Esophagus (tissue), 2 donors: ENCODE measurements at regions not wholly inside any gene's neighbourhood (a gene's known extent, or its start where the extent isn't known, plus 50 kb on each side); places are given as distances from the start of the nearest gene placed in this dataset.
"Not testable (repeated sequence)": the region's sequence is repeated elsewhere in the genome, so short reads cannot be mapped to it uniquely, and the experiment has no call there.

ENCODE experiments used
- H3K27ac ChIP-seq, 2 donors: one replicate each; pipeline ENCODE4 v1.5.1; 2013; ENCODE audit warnings: low read depth in 2 of 2, mild to moderate bottlenecking in 2 of 2, inconsistent platforms in 1 of 2, low read length in 1 of 2, moderate library complexity in 1 of 2
- H3K27me3 ChIP-seq, 2 donors: one replicate each; pipeline ENCODE4 v1.6.1; 2013; ENCODE audit warnings: low read length in 2 of 2, control low read depth in 1 of 2, mild to moderate bottlenecking in 1 of 2; ENCODE audit not compliant: insufficient read depth in 2 of 2, control insufficient read depth in 1 of 2
- H3K36me3 ChIP-seq, 2 donors: one replicate each; pipeline ENCODE4 v1.6.1; 2013; ENCODE audit warnings: low read length in 1 of 2; ENCODE audit not compliant: control insufficient read depth in 2 of 2, insufficient read depth in 2 of 2
- H3K4me1 ChIP-seq, 2 donors: one replicate each; pipeline ENCODE4 v1.6.1; 2013; ENCODE audit warnings: low read length in 1 of 2; ENCODE audit not compliant: control insufficient read depth in 2 of 2, insufficient read depth in 2 of 2
- H3K4me3 ChIP-seq, 2 donors: one replicate each; pipeline ENCODE4 v1.5.1; 2013; ENCODE audit warnings: low read length in 2 of 2, mild to moderate bottlenecking in 2 of 2, low read depth in 1 of 2, moderate library complexity in 1 of 2
- H3K9me3 ChIP-seq, 2 donors: one replicate each; pipeline ENCODE4 v1.6.1; 2013; ENCODE audit warnings: mild to moderate bottlenecking in 2 of 2, low read depth in 1 of 2, low read length in 1 of 2, moderate library complexity in 1 of 2; ENCODE audit not compliant: control insufficient read depth in 2 of 2, insufficient read depth in 1 of 2
- WGBS, 2 donors: extraction: QIAGEN DNeasy Blood & Tissue Kit; methylation state at CpG; one replicate each; pipeline ENCODE4 v1.1.7; 2013; 5-methylcytosine and 5-hydroxymethylcytosine counted together
- donor health status: healthy with polysubstance abuse.
- donor health status: Bipolar disorder and iron deficiency.

DNA sequence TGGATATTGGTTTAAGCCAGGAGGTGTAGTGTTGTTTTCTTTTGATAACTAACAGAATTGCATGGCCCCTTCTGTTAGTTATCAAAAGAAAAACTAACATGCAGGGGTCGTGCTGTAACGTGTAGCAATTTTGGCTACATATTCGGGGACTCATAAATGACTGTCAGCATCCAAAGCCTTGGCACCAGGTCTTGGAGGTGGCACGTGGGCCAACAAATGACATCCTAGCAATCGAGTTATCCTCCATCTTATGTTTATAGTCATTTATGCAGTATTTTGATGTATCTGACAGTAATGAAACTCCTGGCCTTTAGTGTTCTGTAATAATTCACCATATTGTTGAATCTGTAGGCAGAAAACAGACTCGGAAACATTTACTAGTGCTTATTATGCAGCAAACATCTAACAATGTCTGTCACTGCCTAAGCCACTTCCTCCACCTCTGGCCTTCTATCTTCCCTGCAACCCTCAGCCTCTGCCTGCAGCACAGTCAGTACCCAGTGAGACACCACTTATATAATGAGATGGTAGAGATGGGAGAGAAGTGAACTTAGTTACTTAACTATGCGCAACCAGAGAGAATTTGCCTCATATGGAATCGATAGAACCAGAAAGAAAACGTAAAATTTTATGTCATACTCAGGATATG is 184.6 kb downstream of the AEBP2 start:
- Histone ChIP-seq H3K9me3 (no peaks in the 10 kb centered on the region), H3K27ac (no peak overlapping the region), H3K4me1 (peaks cover 0 to 3% of the 10 kb centered on the region in 2 donors), H3K27me3 (no peaks in the 10 kb centered on the region), H3K36me3 (no peaks in the 10 kb centered on the region), H3K4me3 (no peak overlapping the region)
- 82% methylated on average over 9 of the region's 9 CpGs for WGBS, 2 donors

DNA sequence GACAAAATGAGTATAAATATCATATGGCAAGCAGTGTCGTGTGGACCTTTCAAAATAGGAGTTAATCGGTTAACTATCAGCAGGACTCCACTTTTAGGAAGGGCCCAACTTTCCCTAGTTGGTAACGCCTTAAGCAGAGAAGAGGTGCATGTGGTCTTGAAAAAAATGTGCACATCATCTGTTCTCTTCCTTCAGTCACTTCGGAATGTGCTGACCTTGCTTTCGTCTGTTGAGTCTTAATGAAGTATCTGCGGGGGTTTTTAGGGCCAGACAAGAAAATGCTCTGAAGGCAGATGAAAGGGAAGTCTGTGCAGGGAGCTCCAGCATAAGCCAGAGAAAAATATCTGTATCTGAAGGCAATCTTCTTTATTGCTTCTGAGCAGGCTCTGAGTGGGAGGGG is 185.2 kb downstream of the AEBP2 start:
- H3K36me3 ChIP-seq, result no peaks in the 10 kb centered on the region
- no peak overlapping the region for H3K27ac ChIP-seq
- no peak overlapping the region for H3K4me3 ChIP-seq
- WGBS, 2 donors, result 82 to 85% methylated on average over 6 of the region's 6 CpGs
- peaks cover 0 to 3% of the 10 kb centered on the region in 2 donors for H3K4me1 ChIP-seq
- H3K27me3 ChIP-seq, result no peaks in the 10 kb centered on the region
- no peaks in the 10 kb centered on the region for H3K9me3 ChIP-seq

DNA sequence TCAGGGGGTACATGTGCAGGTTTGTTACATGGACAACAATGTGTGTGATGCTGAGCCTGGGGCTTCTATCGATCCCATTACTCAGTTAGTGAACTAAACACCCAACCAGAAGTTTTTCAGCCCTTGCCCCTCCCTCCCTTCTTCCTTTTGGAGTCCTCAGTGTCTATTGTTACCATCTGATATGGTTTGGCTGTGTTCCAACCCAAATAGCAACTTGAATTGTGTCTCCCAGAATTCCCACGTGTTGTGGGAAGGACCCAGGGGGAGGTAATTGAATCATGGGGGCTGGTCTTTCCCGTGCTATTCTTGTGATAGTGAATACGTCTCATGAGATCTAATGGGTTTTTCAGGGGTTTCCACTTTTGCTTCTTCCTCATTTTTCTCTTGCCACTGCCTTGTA is 186.3 kb downstream of the AEBP2 start:
- not testable (repeated sequence) for H3K9me3 ChIP-seq, H3K36me3 ChIP-seq, H3K27ac ChIP-seq, H3K4me3 ChIP-seq, H3K4me1 ChIP-seq, H3K27me3 ChIP-seq
- 59 to 66% methylated on average over 4 of the region's 4 CpGs for WGBS, 2 donors

DNA sequence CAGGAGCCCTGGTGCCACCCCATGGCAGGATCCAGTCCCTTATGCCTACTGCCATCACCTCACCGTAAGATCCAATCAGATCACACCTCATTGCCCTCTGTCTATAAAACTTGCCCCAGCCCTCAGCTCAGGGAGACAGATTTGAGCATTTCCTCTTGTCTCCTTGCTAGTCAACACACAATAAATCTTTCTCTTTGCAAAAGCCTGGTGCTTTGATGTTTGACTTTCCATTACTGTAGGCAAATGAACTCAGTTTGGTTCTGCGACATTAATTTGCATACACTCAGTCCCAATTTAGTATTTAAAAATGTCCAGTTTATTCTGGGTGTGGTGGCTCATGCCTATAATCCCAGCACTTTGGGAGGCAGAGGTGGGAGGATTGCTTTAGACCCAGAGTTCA is 188.4 kb downstream of the AEBP2 start:
- 81 to 93% methylated on average over 2 of the region's 2 CpGs for WGBS, 2 donors
- Histone ChIP-seq H3K27ac (no peak overlapping the region), H3K27me3 (no peaks in the 10 kb centered on the region), H3K4me1 (no peaks in the 10 kb centered on the region), H3K9me3 (no peaks in the 10 kb centered on the region), H3K4me3 (no peak overlapping the region), H3K36me3 (no peaks in the 10 kb centered on the region)

DNA sequence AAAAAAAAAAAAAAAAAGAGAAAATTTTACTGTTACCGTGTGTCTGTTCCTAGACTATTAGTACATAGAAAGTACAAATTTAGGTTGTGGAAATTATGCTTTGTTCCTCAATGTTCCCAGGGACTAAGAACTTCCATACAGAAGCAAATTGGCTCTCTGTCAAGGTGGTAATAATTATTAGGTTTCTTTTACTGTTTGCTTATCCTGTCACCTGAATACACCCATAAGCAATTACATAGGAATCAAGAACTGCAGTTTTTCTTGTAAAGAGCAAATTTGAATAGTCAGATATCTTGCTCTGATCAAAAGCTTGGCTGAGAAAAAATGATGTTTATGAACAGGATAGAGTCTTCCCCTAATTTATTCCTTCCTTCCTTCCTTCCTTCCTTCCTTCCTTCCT is 191.2 kb downstream of the AEBP2 start:
- no peaks in the 10 kb centered on the region for H3K36me3 ChIP-seq
- H3K27me3 ChIP-seq, result no peaks in the 10 kb centered on the region
- no peak overlapping the region for H3K4me3 ChIP-seq
- H3K27ac ChIP-seq, result no peak overlapping the region
- H3K9me3 ChIP-seq, result no peaks in the 10 kb centered on the region
- H3K4me1 ChIP-seq, result no peaks in the 10 kb centered on the region
- WGBS, 2 donors, result 87 to 94% methylated on average over 1 of the region's 1 CpG

DNA sequence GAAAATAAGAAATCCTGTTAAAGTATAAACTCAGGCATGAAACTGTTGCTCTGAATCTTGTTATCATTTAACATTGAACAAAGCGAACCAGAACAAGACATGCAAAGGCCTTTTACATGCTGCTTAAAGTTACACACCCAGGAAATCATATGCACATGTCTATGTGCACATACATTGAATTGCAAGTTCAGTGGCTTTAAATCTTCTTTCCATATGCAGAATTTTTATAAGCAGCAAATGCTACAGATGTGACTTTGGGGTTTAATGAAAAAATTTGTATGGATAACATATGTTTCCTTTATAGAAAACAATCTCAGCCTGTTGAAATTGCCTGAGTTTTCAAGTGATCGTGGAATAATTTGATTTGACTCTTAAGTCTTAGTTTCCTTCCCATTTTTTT is 193.9 kb downstream of the AEBP2 start:
- WGBS, 2 donors, result 87 to 90% methylated on average over 2 of the region's 2 CpGs

DNA sequence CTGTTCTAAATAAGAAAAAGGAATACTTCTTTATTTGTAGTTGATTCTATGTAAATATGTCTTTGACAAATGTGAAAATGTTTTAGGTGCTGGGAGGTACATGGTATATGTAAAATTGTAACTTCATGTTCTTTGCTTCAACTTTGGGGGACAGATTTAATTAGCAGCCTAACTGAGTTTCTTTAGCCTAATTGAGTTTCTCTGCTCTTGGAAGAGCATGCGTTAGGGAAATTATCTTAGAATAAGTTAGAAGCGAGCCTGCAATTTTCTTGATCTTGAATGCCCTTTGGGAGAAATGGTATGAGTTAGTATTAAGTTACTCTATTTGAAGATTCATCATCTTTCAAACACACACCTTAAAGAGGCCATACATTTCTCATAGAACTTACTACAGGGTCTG is 194.3 kb downstream of the AEBP2 start:
- Histone ChIP-seq H3K4me3 (no peak overlapping the region), H3K9me3 (no peaks in the 10 kb centered on the region), H3K4me1 (no peaks in the 10 kb centered on the region), H3K27me3 (no peaks in the 10 kb centered on the region), H3K27ac (no peak overlapping the region), H3K36me3 (no peaks in the 10 kb centered on the region)
- 96% methylated on average over 2 of the region's 2 CpGs for WGBS, 2 donors

More for the DNA sequence above, 193.9 kb downstream of the AEBP2 start:
- Histone ChIP-seq H3K27me3 (no peaks in the 10 kb centered on the region), H3K9me3 (no peaks in the 10 kb centered on the region), H3K36me3 (no peaks in the 10 kb centered on the region), H3K27ac (no peak overlapping the region), H3K4me1 (no peaks in the 10 kb centered on the region), H3K4me3 (no peak overlapping the region)

DNA sequence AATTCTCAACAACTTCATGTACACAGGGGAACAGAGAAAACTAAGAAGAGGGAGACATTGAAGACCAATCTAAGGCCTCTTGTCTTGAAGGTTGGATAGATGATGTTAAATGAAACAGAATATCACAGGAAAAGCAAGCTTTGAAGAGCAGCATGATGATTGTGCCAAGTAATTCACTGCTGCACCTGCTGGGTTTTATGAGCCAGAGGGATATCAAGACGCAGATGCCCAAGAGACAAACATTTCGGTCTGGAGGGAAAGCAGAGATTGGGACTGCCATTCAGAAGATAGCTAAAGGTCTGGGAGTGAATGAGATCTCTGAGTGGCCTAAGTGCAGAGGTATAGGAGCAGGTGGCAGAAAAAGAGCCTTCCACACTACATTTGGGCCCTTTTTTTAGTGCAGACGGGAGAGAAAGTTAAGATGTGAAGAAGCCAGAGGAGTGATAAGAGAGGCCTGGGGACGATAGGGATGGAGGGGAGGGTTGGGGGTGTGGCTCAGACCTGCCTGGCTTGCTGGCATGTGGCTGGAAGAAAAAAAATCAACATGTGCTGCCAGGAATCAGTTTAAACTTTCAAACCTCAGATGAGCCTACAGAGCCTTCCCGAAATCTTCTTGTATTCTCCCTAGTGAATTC is 200.6 kb downstream of the AEBP2 start:
- Histone ChIP-seq H3K9me3 (no peaks in the 10 kb centered on the region), H3K27me3 (no peaks in the 10 kb centered on the region), H3K4me1 (no peaks in the 10 kb centered on the region), H3K27ac (no peak overlapping the region), H3K4me3 (no peak overlapping the region), H3K36me3 (no peaks in the 10 kb centered on the region)
- whole genome bisulfite sequencing, 2 donors, result 76 to 84% methylated on average over 5 of the region's 5 CpGs

DNA sequence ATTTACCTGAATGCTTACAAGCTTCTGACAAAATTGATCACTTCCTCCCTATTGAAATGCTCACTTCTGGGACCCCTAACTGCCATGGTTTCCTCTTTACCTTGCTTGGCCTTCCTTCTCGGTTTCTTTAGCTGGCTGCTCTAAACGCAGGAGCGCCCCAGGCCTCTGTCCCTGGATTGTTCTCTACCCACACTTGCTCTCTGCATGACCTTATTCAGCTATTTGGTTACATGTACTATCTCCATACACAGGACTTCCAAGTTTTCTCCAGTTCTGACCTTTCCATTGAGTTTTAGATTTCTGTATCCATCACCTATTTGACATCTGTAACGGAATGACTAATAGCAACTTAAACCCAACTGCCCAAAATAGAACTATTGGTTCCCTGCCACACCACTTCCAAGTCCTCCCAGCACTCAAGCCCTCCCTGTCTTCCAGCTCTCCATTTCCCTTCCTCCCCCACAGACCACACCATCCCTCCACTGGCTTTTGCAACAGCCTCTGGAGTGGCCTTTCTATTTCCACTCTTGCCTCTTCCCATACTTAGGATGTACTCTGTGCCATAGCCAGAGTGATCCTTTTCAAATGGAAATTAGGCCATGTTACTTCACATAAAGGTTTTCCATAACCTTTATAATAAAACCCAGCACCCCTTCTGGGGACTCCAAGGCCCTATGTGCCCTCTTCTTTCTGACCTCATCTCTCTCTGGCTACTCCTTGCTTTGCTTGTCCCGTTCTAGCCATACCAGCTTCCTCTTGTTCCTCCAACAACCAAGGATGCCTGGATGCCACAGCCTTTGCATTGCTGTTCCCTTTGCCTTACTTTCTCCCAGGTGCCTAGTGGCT is 202.2 kb downstream of the AEBP2 start:
- 87 to 90% methylated on average over 5 of the region's 5 CpGs for WGBS, 2 donors
- H3K9me3 ChIP-seq, result no peaks in the 10 kb centered on the region

More for the DNA sequence above, 202.2 kb downstream of the AEBP2 start:
- H3K4me3 ChIP-seq, result no peak overlapping the region
- no peaks in the 10 kb centered on the region for H3K27me3 ChIP-seq
- H3K36me3 ChIP-seq, result no peaks in the 10 kb centered on the region
- H3K27ac ChIP-seq, result no peak overlapping the region
- no peaks in the 10 kb centered on the region for H3K4me1 ChIP-seq
